HG03064 (cell line): ENCODE measurements at regions not wholly inside any gene's neighbourhood (a gene's known extent, or its start where the extent isn't known, plus 50 kb on each side); places are given as distances from the start of the nearest gene placed in this dataset.
"Not testable (repeated sequence)": the region's sequence is repeated elsewhere in the genome, so short reads cannot be mapped to it uniquely, and the experiment has no call there.

Experiments
- ATAC-seq: cut with Tn5 transposase; IDR thresholded peaks from one replicate; pipeline ENCODE4 v1.9.1; 2021; ENCODE audit warnings: low read depth; ENCODE audit not compliant: unreplicated experiment

- ATAC-seq, result no peak
Measured at GRCh38 chr15:70578196-70578595, 185.2 kb downstream of the UACA start.

GRCh38 chr15:70576696-70577095 lies 186.7 kb downstream of the UACA start:
- ATAC-seq, result no peak

GRCh38 chr15:70576276-70576675 lies 187.1 kb downstream of the UACA start:
- ATAC-seq, result no peak

- no peak for ATAC-seq
Measured at GRCh38 chr15:70575231-70576226, 187.8 kb downstream of the UACA start.

- ATAC-seq, result not testable (repeated sequence)
Measured at GRCh38 chr15:70574325-70574724, 189.0 kb downstream of the UACA start.

GRCh38 chr15:70573121-70573850 lies 190.1 kb downstream of the UACA start:
- ATAC-seq, result no peak

GRCh38 chr15:70569714-70570231 lies 193.6 kb downstream of the UACA start:
- no peak for ATAC-seq

GRCh38 chr15:70569091-70569713 lies 194.2 kb downstream of the UACA start:
- no peak for ATAC-seq

- ATAC-seq, result no peak
Measured at GRCh38 chr15:70566989-70567388, 196.4 kb downstream of the UACA start.

GRCh38 chr15:70566047-70566835 lies 197.1 kb downstream of the UACA start:
- no peak for ATAC-seq

- no peak for ATAC-seq
Measured at GRCh38 chr15:70563561-70564095, 199.7 kb downstream of the UACA start.

GRCh38 chr15:70562906-70563305 lies 200.5 kb downstream of the UACA start:
- no peak for ATAC-seq

- no peak for ATAC-seq
Measured at GRCh38 chr15:70561885-70562284, 201.5 kb downstream of the UACA start.

GRCh38 chr15:70560617-70561328 lies 202.6 kb downstream of the UACA start:
- no peak for ATAC-seq

- ATAC-seq, result no peak
Measured at GRCh38 chr15:70559265-70560239, 203.8 kb downstream of the UACA start.

GRCh38 chr15:70558406-70559264 lies 204.7 kb downstream of the UACA start:
- no peak for ATAC-seq
